ENCODE measurements at regions not wholly inside any gene's neighbourhood (a gene's known extent, or its start where the extent isn't known, plus 50 kb on each side); places are given as distances from the start of the nearest gene placed in this dataset.

DNA sequence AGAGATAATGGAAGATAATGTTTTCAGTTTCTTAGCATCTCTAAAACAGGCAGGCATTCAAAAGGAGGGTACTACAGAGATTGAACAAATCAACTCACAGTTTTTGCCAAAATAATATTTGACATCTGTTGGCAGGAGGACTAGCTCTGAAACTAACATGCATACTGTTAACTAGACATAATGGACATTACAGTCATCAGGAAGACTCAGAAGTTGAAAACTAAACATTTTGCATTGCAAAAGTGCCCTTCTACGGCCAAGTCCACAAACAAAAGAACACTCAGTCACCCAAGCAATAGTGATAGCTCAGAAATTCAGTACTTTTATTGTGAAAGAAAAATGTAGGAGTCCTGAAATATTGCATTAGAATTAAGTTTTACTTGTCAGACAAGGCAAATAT, 399.0 kb downstream of the HGF start:
- 64 to 77% (median 70%) methylated on average over 1 of the region's 1 CpG for WGBS, 5 donors
- H3K4me3 ChIP-seq: no peak overlapping the region
- no peak for DNase-seq
- H3K4me1 ChIP-seq: no peaks in the 10 kb centered on the region
- H3K27me3 ChIP-seq: no peaks in the 10 kb centered on the region
- no peak overlapping the region for H3K27ac ChIP-seq
- H3K9me3 ChIP-seq: no peaks in the 10 kb centered on the region
- intact Hi-C loops (cut with DNase I; ENCODE audit: low total_unique reads): no loop called here
- no peaks in the 10 kb centered on the region for H3K36me3 ChIP-seq
- TF ChIP-seq EP300 (IDR thresholded peaks at IDR 0.05): no peak
- TF ChIP-seq, protein P1, sequence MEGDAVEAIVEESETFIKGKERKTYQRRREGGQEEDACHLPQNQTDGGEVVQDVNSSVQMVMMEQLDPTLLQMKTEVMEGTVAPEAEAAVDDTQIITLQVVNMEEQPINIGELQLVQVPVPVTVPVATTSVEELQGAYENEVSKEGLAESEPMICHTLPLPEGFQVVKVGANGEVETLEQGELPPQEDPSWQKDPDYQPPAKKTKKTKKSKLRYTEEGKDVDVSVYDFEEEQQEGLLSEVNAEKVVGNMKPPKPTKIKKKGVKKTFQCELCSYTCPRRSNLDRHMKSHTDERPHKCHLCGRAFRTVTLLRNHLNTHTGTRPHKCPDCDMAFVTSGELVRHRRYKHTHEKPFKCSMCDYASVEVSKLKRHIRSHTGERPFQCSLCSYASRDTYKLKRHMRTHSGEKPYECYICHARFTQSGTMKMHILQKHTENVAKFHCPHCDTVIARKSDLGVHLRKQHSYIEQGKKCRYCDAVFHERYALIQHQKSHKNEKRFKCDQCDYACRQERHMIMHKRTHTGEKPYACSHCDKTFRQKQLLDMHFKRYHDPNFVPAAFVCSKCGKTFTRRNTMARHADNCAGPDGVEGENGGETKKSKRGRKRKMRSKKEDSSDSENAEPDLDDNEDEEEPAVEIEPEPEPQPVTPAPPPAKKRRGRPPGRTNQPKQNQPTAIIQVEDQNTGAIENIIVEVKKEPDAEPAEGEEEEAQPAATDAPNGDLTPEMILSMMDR (IDR thresholded peaks at IDR 0.05): no peak

DNA sequence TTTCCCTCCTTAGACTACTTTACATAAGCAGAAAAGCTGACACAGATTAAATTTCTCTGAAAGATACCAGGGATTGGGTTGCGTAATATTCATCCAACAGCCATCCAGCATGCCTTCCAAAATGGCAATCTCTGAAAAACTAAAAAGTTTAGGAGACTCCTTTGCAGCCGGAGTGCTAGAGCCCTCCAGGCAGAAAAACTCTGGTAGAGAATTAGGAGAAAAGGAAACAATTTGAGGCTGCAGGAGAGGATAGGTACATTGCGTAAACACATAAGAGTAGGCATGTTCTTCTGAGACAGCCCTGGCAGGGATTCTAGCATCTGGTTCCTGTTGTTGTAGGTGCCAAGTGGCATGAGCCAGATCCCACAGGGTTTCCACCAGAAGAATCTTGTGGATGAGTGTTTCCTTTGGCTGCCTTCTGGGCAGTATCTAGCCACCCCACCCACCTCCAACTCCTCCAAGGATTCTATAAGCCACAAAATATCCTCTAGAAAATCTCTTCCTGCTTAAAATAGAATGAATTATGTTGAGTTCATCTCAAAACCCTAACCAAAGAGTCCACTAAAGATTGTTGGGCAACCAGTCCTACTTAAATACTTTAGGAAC, 402.4 kb downstream of the HGF start:
- Histone ChIP-seq H3K4me3 (no peak overlapping the region), H3K27ac (no peak overlapping the region), H3K9me3 (no peaks in the 10 kb centered on the region), H3K36me3 (no peaks in the 10 kb centered on the region), H3K27me3 (no peaks in the 10 kb centered on the region), H3K4me1 (no peaks in the 10 kb centered on the region)
- intact Hi-C loops (cut with DNase I; ENCODE audit: low total_unique reads): no loop called here
- TF ChIP-seq POLR2A (IDR thresholded peaks at IDR 0.05) (no peak), POLR2AphosphoS5 (IDR thresholded peaks at IDR 0.05) (no peak), EP300 (IDR thresholded peaks at IDR 0.05) (no peak)
- TF ChIP-seq, protein P1 (IDR thresholded peaks at IDR 0.05): no peak
- 76 to 91% (median 85%) methylated on average over 3 of the region's 3 CpGs for WGBS, 5 donors
- peak in 1 of 2 donors; percentile 10 for DNase-seq

- intact Hi-C loops (cut with DNase I; ENCODE audit: low total_unique reads): no loop called here
- H3K36me3 ChIP-seq: no peaks in the 10 kb centered on the region
- no peak for DNase-seq
- H3K27me3 ChIP-seq: no peaks in the 10 kb centered on the region
- no peaks in the 10 kb centered on the region for H3K9me3 ChIP-seq
- TF ChIP-seq, protein P1 (IDR thresholded peaks at IDR 0.05): no peak
- no peak for TF ChIP-seq POLR2AphosphoS5 (IDR thresholded peaks at IDR 0.05)
- no peaks in the 10 kb centered on the region for H3K4me1 ChIP-seq
- H3K27ac ChIP-seq: no peak overlapping the region
- no peak overlapping the region for H3K4me3 ChIP-seq
Observed at GRCh38 chr7:81366546-81366945, 403.3 kb downstream of the HGF start.

DNA sequence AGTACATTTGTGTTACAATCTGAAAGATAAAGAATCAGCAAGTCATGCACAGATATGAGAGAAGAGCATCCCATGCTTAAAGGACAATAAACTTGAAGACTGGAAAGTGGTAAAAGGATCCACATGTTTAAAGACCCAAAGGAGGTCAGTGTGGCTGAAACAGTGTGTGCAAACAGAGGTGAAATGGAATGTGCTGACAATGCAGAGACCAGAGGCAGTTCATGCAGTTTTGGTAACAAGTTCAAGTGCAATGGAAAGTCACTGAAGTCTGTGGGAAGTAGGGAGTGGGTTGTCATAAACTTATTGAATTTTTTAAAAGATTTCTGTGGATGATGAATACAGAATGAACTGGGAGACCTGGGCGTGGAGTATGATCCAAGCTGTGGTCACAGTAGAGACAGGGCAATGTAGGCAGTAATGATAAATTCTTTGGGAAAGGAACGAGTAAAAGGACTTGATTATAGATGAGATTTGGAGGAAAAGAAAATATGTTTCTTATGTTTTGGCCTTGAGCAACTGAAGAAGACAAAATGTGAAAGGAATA, 408.0 kb downstream of the HGF start:
- Histone ChIP-seq H3K36me3 (no peaks in the 10 kb centered on the region), H3K27ac (no peak overlapping the region), H3K4me1 (no peaks in the 10 kb centered on the region), H3K9me3 (no peaks in the 10 kb centered on the region), H3K4me3 (no peak overlapping the region), H3K27me3 (no peaks in the 10 kb centered on the region)
- intact Hi-C loops (cut with DNase I; ENCODE audit: low total_unique reads): no loop called here
- TF ChIP-seq POLR2AphosphoS5 (IDR thresholded peaks at IDR 0.05) (no peak), EP300 (IDR thresholded peaks at IDR 0.05) (no peak), POLR2A (IDR thresholded peaks at IDR 0.05) (no peak)
- TF ChIP-seq, protein P1 (IDR thresholded peaks at IDR 0.05): no peak
- 65 to 83% (median 77%) methylated on average over 2 of the region's 2 CpGs for WGBS, 5 donors
- no peak for DNase-seq
